Muscle of back (tissue), 3 donors: ENCODE measurements at regions not wholly inside any gene's neighbourhood (a gene's known extent, or its start where the extent isn't known, plus 50 kb on each side); places are given as distances from the start of the nearest gene placed in this dataset.
"Not testable (repeated sequence)": the region's sequence is repeated elsewhere in the genome, so short reads cannot be mapped to it uniquely, and the experiment has no call there.

Source experiments
- DNase-seq, 3 donors: peaks; one replicate each; pipeline versions ENCODE4 v3.0.0 to v3.0.0-alpha.2; 2013

DNA sequence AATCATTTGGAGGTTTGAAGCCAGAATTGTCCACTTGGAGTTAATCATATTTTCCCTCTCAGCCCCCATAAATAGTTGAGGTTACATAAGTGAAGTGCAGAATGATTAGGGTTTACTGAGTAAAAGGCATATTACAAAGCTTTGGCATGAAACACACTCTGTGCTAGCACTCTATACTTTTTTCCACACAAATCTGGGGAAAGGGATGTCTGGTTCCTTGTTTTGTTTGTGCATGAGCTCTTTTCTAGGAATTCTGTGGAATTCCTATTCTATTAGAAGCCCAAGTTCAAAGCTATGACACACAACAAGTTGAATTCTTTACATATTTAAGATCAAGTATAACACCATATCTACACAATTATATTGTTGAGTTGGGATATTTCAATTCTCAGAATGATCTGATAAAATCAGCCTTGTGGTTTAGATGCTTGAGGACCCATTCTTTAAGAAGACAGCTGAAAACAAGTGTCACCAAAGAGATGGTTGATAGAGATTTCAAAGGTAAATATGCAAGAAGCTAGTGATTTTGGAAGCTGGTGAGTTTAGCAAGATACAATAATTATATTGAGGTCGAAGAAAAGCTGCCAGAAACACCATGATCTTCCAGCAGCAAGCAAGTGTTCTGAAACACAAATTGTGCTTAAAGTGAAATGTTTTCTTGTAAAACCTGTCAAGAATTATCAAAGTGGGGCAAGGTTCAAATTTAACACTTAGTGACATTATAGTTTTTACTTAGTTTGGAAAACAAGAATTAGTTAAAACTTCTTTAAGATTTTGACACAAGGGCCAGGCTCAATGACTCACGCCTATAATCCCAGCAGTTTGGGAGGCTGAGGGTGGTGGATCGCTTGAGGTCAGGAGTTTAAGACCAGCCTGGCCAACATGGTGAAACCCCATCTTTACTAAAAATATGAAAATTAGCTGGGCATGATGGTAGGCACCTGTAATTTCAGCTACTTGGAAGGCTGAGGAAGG is 122.6 kb downstream of the INHBA start:
- peak in 1 of 3 donors; percentile 95 for DNase-seq

DNA sequence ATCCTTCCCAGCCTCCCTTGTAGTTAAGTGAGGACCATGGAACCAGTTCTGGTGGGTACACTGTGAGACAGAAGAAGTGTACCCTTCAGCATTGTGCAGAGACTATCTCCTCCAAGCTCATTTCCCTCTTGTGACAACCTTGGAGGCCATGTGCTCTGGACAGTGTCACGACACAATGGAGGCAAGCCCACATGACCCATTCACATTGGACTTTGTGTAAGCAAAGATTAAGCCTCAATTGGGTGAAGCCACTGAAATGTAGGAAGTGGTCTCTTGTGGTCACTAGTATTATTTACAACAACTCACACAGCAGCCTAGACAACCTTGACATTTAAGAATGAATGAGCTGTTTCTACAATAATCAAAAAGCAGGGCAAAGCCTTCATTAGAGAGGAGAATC is 124.2 kb downstream of the INHBA start:
- no peak for DNase-seq

DNA sequence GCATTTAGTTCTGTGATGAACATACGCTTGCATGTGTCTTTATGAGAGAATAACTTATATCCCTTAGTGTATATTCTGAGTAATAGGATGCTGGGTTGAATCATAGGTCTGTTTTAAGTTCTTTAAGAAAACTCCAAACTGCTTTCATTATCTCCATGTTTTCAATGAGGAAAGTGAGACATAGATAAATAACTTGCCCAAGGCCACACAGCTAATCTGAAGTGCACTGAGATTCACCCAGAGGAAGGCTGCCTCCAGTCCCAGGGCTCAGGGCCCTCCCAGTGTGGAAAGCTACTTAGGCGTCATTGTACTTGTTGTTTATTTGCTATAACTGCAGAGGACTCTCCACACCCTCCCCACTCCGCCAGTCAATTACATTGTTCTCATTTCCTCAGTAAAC is 126.7 kb downstream of the INHBA start:
- DNase-seq: no peak

DNA sequence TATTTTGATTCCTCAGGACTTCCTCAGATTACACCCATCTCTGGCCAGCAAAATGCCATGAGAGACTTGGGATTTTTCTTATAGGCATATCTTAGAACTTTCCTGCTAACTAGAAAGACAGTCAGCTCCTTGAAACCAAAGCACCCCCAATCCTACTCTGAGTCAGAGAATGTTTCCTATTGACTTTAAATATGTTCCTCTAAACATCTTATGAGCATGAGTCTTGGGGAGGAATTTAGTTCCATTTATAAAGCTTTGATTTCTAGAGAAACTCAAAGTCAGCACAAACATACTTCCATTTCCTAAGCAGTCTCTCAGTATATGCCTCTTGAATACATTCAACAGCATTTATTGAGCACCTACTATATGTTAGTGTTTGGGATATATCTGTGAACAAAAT is 128.5 kb downstream of the INHBA start:
- DNase-seq: no peak

DNA sequence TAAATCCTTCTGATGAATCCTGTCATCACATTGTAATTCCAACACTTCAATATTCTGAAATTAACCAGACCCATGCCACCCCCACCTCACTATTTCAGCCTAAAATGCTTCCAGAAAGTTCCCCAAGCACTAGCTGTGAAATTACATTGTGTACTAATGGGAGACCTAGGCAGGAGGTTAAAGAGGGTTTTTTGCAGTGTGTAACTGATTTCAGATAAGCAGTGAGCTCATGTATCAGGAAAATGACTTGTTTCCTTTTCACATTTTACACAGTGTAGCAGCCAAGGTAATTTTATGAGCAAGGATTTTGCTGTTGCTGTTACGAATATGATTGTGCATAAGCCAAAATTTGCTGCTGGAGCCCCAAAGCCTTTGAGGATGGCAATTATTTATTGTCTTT is 129.0 kb downstream of the INHBA start:
- no peak for DNase-seq

GRCh38 chr7:41573443-41573842 is 129.4 kb downstream of the INHBA start:
- no peak for DNase-seq

GRCh38 chr7:41573015-41573414 is 129.9 kb downstream of the INHBA start:
- no peak for DNase-seq

DNA sequence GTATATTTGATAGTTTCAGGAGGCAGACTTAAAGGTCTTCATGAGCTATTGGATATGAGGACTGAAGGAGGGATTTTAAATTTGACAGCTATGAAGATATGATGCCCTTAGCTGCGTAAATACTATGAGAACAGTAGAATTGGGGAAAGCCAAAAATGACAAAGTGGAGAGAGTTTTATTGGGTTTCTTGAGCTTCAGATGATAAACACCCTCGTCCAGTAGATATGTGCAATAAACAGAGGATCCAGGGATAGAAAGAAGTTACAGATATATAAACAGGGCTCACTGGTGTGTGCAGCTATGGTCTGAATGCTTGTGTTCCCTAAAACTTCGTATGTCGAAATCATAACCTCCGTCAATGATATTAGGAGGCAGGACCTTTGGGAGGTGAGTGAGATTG is 131.3 kb downstream of the INHBA start:
- no peak for DNase-seq

- no peak for DNase-seq
Observed at GRCh38 chr7:41570766-41571165, 132.1 kb downstream of the INHBA start.

DNA sequence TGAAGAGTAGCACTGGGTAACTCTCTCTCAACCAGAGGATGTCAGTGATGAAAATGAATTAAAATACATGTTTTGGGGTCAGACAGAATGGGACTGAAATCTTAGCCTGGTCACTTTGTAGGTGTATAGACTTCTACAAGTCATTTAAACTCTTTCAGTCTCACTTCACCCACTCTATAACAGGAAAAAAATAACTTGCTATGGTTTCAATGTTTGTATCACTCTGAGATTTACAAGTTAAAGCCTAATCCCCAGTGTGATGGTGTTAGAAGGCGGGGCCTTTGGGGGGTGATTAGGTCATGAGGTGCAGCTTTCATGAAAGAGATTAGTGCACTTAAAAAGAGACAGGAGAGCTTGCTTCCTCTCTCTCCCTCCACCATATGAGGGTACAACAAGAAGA is 134.8 kb downstream of the INHBA start:
- no peak for DNase-seq

DNA sequence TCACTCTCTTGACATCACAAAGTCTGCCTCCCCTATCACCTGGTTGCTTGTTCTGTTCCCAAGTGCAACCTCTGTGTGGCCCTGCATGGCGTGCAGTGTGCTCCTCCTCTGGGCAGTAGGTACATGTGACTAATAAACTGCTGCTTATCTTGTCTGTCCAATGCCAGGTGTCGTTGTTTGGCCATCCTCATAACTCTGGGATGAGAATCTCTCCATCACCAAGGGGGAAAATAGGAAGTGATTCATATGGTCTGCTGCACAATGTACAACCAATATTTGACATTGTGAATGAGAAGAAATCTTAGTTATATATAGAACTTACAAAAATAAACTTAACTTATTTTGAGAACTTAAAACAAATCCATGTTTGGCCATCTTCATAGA is 135.2 kb downstream of the INHBA start:
- no peak for DNase-seq

DNA sequence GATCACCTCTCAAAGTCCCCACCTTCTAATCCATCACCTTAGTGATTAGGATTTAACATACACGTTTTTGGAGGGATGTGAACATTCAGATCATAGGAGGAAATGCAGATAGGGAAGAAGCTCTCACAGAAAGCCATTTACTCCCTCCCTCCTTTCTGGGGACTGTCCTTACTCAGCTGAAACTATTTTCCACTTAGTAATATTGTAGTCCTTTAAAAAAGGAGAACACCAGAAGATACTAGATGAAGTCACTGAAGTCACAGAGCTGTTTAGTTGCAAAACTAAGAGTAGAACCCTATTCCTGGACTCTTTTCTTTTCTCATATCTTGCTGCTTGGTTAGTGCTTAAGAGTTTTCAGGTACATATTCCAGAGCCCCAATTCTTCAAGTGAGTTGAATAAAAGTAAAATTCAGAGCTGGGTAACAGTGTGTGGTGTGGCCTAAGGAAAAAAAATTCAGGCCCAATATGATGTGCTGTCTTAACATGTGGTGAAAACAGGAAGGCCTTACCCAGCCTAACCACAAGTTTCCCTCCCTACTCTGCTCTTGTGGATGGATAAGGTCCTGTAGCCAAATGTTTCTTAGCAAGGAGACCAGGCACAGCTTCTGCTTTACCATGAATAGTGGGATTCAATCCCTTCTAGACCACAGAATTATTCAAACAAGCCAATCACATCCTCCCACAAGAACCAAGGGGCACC is 135.7 kb downstream of the INHBA start:
- no peak for DNase-seq

DNA sequence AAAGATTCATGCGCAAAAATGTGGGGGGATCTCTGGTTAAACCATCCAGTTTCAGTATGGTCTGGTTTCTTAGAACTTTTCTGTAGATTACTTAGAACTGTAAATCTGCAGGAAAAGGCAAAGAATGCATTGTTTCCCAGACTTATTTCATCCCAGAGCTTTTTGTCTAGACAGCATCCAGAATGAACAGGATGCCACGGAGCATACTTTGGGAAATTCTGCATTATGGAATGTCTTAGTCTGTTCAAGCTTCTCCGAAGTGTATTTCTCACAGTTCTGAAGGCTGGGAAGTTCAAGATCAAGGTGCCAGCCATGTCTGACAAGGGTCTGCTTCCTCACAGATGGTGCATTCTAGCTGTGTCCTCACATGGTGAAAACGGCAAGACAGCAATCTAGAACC is 136.3 kb downstream of the INHBA start:
- DNase-seq: no peak

- no peak for DNase-seq
Observed at GRCh38 chr7:41565655-41566054, 137.2 kb downstream of the INHBA start.

DNA sequence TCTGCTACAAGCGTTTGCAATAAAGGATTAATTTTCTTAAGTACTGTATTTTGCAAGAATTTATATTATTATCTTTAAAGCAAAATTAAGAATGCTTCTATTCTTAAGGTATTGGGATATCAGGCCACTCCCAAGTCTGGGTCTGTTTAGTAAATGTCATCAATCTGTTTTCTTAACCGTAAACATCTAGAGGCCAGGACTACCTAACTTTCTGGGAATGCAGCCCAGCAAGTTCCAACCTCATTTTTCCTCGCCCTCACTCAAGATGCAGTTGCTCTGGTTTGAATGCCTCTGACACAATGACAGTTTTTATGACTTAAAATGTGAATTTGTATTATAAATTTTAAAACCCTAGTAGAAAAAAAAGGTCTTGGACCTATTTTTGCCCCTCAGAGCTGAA is 143.5 kb downstream of the INHBA start:
- no peak for DNase-seq

DNA sequence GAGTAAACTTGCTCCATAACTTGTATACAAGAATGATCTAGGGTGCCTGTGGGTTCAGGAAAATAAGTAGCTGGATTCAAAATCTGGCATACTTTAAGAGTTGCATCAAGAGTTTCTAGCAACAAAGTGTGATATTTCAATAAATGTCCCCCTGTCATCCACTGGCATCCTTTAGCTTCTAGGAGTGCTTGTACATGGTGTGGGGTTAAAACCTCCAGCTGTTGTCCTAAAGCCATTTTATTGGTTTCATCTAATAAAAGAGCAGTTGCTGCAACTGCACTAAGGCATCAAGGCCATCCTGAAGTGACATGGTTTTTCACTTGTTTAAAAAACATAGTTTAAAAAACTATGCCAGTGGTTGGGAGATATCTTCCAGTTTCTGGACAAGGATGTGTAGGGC is 148.4 kb downstream of the INHBA start:
- DNase-seq: no peak

DNA sequence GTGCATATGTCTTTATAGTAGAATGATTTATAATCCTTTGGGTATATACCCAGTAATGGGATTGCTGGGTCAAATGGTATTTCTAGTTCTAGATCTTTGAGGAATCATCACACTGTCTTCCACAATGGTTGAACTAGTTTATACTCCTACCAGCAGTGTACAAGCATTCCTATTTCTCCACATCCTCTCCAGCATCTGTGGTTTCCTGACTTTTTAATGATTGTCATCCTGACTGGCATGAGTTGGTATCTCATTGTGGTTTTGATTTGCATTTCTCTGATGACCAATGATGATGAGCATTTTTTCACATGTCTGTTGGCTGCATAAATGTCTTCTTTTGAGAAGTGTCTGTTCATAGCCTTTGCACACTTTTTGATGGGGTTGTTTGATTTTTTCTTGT is 152.8 kb downstream of the INHBA start:
- not testable (repeated sequence) for DNase-seq

DNA sequence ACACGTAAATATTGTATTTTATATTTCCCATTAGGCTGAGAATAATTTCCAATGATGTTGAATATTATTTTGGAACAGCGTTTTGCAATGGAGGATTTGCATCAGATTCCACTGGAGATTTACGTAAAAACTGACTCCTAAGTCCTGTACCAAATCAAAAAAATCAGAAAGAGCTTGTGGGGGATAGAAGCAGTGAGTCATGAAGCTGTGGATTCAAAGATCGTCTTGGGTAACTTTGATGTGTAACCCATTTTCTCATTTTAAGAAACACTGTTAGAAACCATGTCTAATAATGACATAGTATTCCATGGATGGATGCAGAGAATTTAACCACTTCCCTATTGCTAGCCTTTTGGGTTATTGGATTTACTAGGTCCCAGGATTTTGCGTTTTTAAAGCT is 158.6 kb downstream of the INHBA start:
- no peak for DNase-seq

DNA sequence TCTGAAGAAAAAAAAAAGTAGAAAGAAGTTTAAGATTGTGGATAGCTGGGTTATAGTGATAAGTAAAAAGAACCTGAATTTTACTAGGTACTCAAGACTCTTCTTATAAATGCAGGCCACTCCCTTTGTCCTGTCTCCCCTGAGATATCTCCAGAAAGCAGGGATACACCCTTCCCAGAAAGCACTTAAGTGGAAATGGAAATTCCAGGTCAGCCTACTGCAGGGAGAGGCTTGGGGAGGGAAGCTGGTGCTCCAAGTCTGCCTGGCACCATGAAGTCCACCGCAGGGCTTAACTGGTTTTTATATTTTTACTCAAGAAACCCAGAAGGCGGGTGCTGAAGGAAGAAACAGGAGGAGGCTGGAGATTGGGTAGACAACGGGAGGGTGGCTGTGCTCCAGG is 162.3 kb downstream of the INHBA start:
- no peak for DNase-seq

GRCh38 chr7:41538810-41539724 is 163.8 kb downstream of the INHBA start:
- peak in 2 of 3 donors; percentile 5 to 17 for DNase-seq

DNA sequence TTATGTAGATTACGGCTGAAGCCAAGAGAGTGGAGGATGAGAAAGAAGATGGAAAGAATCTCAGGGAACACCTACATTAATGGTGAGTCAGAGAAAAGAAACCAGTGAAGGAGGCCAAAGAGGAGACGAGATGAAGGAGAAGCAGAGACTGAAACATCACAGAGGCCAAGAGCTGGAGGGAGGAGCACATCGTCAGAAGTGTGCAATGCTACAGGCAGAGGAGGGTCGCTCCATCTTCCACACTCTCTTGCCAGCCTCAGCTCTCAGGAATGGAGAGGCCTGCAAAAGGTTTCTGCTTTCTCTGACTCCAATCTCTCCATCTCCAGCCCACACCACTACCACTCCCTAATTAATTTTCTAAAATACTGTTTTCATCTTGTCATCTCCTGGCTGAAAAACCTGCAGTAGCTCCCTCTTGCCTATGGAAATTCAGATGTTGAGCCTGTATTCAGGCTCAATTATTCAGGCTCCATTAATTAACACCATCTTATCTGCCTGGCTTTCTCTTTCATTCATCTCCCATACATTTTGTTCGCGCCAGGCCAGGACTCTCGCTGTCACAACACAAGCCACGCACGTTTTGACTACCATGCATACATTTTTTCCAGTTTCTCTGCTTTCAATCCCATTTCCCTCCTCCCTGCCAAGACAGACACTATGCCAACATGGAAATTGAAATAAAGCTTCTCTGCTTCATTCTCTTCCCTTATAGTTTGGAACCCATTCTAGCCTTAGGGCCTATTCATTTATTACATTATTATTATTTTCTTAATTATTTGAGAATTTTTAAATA is 165.8 kb downstream of the INHBA start:
- peak; percentile 6 to 51 (median 42) for DNase-seq
